ENCODE measurements at regions not wholly inside any gene's neighbourhood (a gene's known extent, or its start where the extent isn't known, plus 50 kb on each side); places are given as distances from the start of the nearest gene placed in this dataset.
A peak's percentile ranks its signal among the peaks of the same experiment; 100 is the strongest.

- no peak for TF ChIP-seq CEBPB (IDR thresholded peaks at IDR 0.05; ENCODE audit: low read depth, low read length)
- TF ChIP-seq BHLHE40 (IDR thresholded peaks at IDR 0.05; ENCODE audit: low read depth, low read length) = no peak
- peak; percentile 80 for TF ChIP-seq RAD21 (IDR thresholded peaks at IDR 0.05; ENCODE audit: low read length)
Measured at GRCh38 chr4:186948361-186949242, 224.9 kb upstream of the FAT1 start (continued).

DNA sequence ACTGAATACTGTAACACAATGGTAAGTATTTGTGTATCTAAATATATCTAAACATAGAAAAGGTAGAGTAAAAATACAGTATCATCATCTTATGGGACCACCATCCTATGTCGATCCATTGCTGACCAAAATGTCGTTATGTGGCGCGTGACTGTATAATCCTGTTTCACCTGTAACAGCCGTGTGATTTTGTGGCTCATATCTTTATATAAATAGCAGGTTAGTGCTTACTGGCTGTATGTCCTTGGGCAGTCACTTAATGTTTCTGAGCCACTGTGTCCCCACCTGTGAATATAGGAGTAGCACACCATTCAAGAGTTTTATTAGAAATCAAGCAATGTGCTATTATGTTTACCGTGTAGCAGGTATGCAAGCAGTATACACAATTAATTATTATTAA is 226.2 kb upstream of the FAT1 start:
- DNase-seq (no peak), ATAC-seq (ENCODE audit: low read depth) (no peak)
- dilution Hi-C loops (cut with HindIII; ENCODE audit: low sequenced_read_pairs, unreplicated experiment) (no loop called here), intact Hi-C loops (cut with micrococcal nuclease) (loop anchor here (2.0 to 10.0 kb wide), 6 partner anchors 267 to 1025 kb away; no protein-coding TSS in a partner anchor), in situ Hi-C loops (cut with MboI; ENCODE audit: low sequenced_read_pairs) (loop anchor here (25.0 kb wide), 1 partner anchor 213 kb away; no protein-coding TSS in a partner anchor)
- no peak overlapping the region for H3K9ac ChIP-seq (ENCODE audit: low read depth, low read length)
- H3K4me3 ChIP-seq (ENCODE audit: insufficient read depth, low read depth, low read length) = no peak overlapping the region
- no peaks in the 10 kb centered on the region for H3K79me1 ChIP-seq (ENCODE audit: low read depth in 1 of 2, low read length in 2 of 2)
- H3K4me2 ChIP-seq (ENCODE audit: low read depth, low read length) = no peak overlapping the region
- 0 out of 3 replicates have a peak overlapping the region, but pooled peaks have one; percentile 86 for H2BK15ac ChIP-seq (ENCODE audit: low read depth, low read length)
- peak overlapping the region; percentile 56; the same call in 1 of the 2 replicates for H2AK5ac ChIP-seq (ENCODE audit: low read depth, low read length)
- WGBS, 2 experiments (ENCODE audit: extremely low coverage in 2 of 2, insufficient read length in 1 of 2) = no CpG with 5 or more reads among the region's 6 CpGs
- 0 out of 2 replicates have a peak overlapping the region, but pooled peaks have one; percentile 14 for H2BK120ac ChIP-seq (ENCODE audit: low read depth, low read length)
- H2BK5ac ChIP-seq (ENCODE audit: low read depth, low read length, poor library complexity, severe bottlenecking) = no peak overlapping the region
- BruUV-seq (replicated peaks) = no TSS peak
- H2AFZ ChIP-seq (replicated peaks; ENCODE audit: low read length, poor library complexity) = no peak overlapping the region
- no peak overlapping the region for H4K91ac ChIP-seq (ENCODE audit: insufficient read depth, low read depth, low read length)
- no peaks in the 10 kb centered on the region for H4K20me1 ChIP-seq (ENCODE audit: insufficient read depth, low read length)
- H3K27ac ChIP-seq (ENCODE audit: insufficient read depth, low read length) = no peak overlapping the region
- no peak overlapping the region for H3K18ac ChIP-seq (ENCODE audit: low read depth, low read length)
- no peaks in the 10 kb centered on the region for H3K9me3 ChIP-seq (ENCODE audit: control insufficient read depth, insufficient read depth, low read length)
- H2BK20ac ChIP-seq (ENCODE audit: low read depth, low read length) = 0 out of 2 replicates have a peak overlapping the region, but pooled peaks have one; percentile 46
- H4K5ac ChIP-seq (ENCODE audit: low read depth, low read length) = no peak overlapping the region
- H3K14ac ChIP-seq (replicated peaks; ENCODE audit: low read depth, low read length) = no peak overlapping the region
- no peak overlapping the region for H4K8ac ChIP-seq (ENCODE audit: low read depth in 2 of 2, low read length in 2 of 2)
- POLR2A ChIA-PET (ENCODE audit: unreplicated experiment) = no interaction called here
- no peak overlapping the region for H3K23ac ChIP-seq (ENCODE audit: low read depth, low read length)
- no peak overlapping the region for H2AK9ac ChIP-seq (replicated peaks; ENCODE audit: low read depth, low read length, poor library complexity)
- TF ChIP-seq MAFK (IDR thresholded peaks at IDR 0.05; ENCODE audit: low read depth, low read length) (no peak), POLR2A (IDR thresholded peaks at IDR 0.05; ENCODE audit: low read depth, low read length) (no peak), MAZ (IDR thresholded peaks at IDR 0.05; ENCODE audit: borderline replicate concordance, low read depth, low read length) (no peak), CTCF (conservative IDR thresholded peaks at IDR 0.05; ENCODE audit: low read depth, low read length) (no peak), MXI1 (IDR thresholded peaks at IDR 0.05; ENCODE audit: borderline replicate concordance, low read depth, low read length) (no peak)
- TF ChIP-seq, protein P1, sequence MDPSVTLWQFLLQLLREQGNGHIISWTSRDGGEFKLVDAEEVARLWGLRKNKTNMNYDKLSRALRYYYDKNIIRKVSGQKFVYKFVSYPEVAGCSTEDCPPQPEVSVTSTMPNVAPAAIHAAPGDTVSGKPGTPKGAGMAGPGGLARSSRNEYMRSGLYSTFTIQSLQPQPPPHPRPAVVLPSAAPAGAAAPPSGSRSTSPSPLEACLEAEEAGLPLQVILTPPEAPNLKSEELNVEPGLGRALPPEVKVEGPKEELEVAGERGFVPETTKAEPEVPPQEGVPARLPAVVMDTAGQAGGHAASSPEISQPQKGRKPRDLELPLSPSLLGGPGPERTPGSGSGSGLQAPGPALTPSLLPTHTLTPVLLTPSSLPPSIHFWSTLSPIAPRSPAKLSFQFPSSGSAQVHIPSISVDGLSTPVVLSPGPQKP (IDR thresholded peaks at IDR 0.05; ENCODE audit: borderline replicate concordance, low read depth, low read length) = no peak
- H3K36me3 ChIP-seq (ENCODE audit: control insufficient read depth, insufficient read depth, low read length) = no peaks in the 10 kb centered on the region
- H3K9me1 ChIP-seq (ENCODE audit: insufficient read depth, low read length) = peaks cover 5% of the 10 kb centered on the region
- CTCF ChIA-PET = interaction anchor here (0.6 kb wide), 1 partner anchor 112 kb away, joined by 4 read pairs; no protein-coding TSS in a partner anchor
- H3K4me1 ChIP-seq (ENCODE audit: control insufficient read depth, insufficient read depth, low read length) = peaks cover 5% of the 10 kb centered on the region
- no peak overlapping the region for H3K4ac ChIP-seq (ENCODE audit: low read depth, low read length)
- H3K56ac ChIP-seq (ENCODE audit: extremely low read depth, insufficient read depth, low read length) = no peak overlapping the region
- no peaks in the 10 kb centered on the region for H3K27me3 ChIP-seq (ENCODE audit: control insufficient read depth, insufficient read depth, low read length)
